HepG2 (cell line): ENCODE measurements at regions not wholly inside any gene's neighbourhood (a gene's known extent, or its start where the extent isn't known, plus 50 kb on each side); places are given as distances from the start of the nearest gene placed in this dataset.

Experiments used
- ATAC-seq: fragments of 200-7000 bp; cut with Tn5 transposase; 3 replicates; pipeline ENCODE4 v1.9.1; 2020; ENCODE audit warnings: mild to moderate bottlenecking, moderate library complexity
- BruUV-seq: library from RNA; stranded (reverse); fragments of 400-500 nt; replicated peaks from 2 replicates; lab custom pipeline; 2021; lab: Mats Ljungman, UMichigan
- CTCF ChIA-PET: fragments of 300-600 bp; formaldehyde crosslinking; extraction: SDS; loops from one replicate; lab custom pipeline; 2021; ENCODE audit warnings: low total read pairs, inconsistent platforms, low intra/inter-chr PET ratio; lab: Yijun Ruan, JAX
- POLR2A ChIA-PET: fragments of 350-600 bp; sonication (Branson Sonifier 250); formaldehyde crosslinking; loops from one replicate; lab custom pipeline; 2020; ENCODE audit warnings: antibody characterized with exemption, inconsistent platforms; lab: Yijun Ruan, JAX
- DNase-seq: peaks from one replicate; pipeline ENCODE4 v3.0.0-alpha.2; 2015; ENCODE audit warnings: low spot score
- FAIRE-seq: peaks from 3 replicates; lab custom pipeline; 2011; peaks lifted over from hg19 to GRCh38; lab: Jason Lieb, UNC
- H2AFZ ChIP-seq: one replicate; pipeline ENCODE4 v1.6.1; 2011; ENCODE audit warnings: low read length, inconsistent platforms
- H3K27ac ChIP-seq: fragments of 300-600 bp; 3 replicates; pipeline ENCODE4 v1.8.0; 2011; ENCODE audit warnings: mixed run types, mild to moderate bottlenecking, mixed read lengths, low read length, inconsistent platforms; ENCODE audit not compliant: insufficient read depth; ENCODE audit errors: extremely low read length
- H3K27me3 ChIP-seq, 2 experiments: fragments of 200-600 bp in 1 of 2; 2 replicates in 1 of 2; 3 replicates in 1 of 2; pipeline versions ENCODE4 v1.6.0 to v1.8.0; 2011; ENCODE audit warnings: low read length in 2 of 2, mild to moderate bottlenecking in 2 of 2, moderate library complexity in 2 of 2, inconsistent platforms in 1 of 2; ENCODE audit not compliant: insufficient read depth in 2 of 2, control insufficient read depth in 1 of 2
- H3K36me3 ChIP-seq, 2 experiments: fragments of 200-600 bp in 1 of 2; replicated peaks in 1 of 2; 2 replicates in 1 of 2; 3 replicates in 1 of 2; pipeline versions ENCODE4 v1.5.1 to v1.8.0; 2011; ENCODE audit warnings: low read length in 2 of 2, inconsistent platforms in 1 of 2; ENCODE audit not compliant: insufficient read depth in 2 of 2, control insufficient read depth in 1 of 2
- H3K4me1 ChIP-seq: 2 replicates; pipeline ENCODE4 v1.5.1; 2012; ENCODE audit warnings: low read length, inconsistent platforms; ENCODE audit not compliant: insufficient read depth
- H3K4me2 ChIP-seq: 2 replicates; pipeline ENCODE4 v1.6.0; 2011; ENCODE audit warnings: low read depth, low read length, inconsistent platforms
- H3K4me3 ChIP-seq, 3 experiments: fragments of 200-600 bp in 1 of 3; sonication (generic), shearing (Covaris generic) in 1 of 3; replicated peaks in 1 of 3; 2 replicates each; pipeline ENCODE4 v1.5.1; 2011 to 2016; ENCODE audit warnings: low read length in 3 of 3, inconsistent platforms in 2 of 3, low read depth in 2 of 3, mild to moderate bottlenecking in 2 of 3, control low read depth in 1 of 3, mixed read lengths in 1 of 3; ENCODE audit not compliant: insufficient read depth in 1 of 3
- H3K79me2 ChIP-seq: one replicate; pipeline ENCODE4 v1.6.1; 2011; ENCODE audit warnings: low read length, inconsistent platforms; ENCODE audit not compliant: insufficient read depth
- H3K9ac ChIP-seq: 2 replicates; pipeline ENCODE4 v1.6.0; 2011; ENCODE audit warnings: mild to moderate bottlenecking, low read depth, low read length, inconsistent platforms; ENCODE audit not compliant: insufficient read depth
- H3K9me3 ChIP-seq: 2 replicates; pipeline ENCODE4 v1.5.1; 2012; ENCODE audit warnings: mild to moderate bottlenecking, low read length
- H4K20me1 ChIP-seq: 2 replicates; pipeline ENCODE4 v1.6.0; 2011; ENCODE audit warnings: inconsistent platforms, mild to moderate bottlenecking, low read length, moderate library complexity; ENCODE audit not compliant: insufficient read depth
- ARHGAP35 ChIP-seq: sonication (generic); formaldehyde crosslinking; IDR thresholded peaks from 2 replicates; pipeline ENCODE4 v1.9.0; 2022; ENCODE audit warnings: mild to moderate bottlenecking, inconsistent platforms, moderate library complexity, missing genetic modification reagents, borderline replicate concordance
- CBX1 ChIP-seq: IDR thresholded peaks from one replicate; pipeline ENCODE4 v1.6.1; 2016; ENCODE audit warnings: antibody characterized with exemption, low read depth
- POLR2A ChIP-seq, 2 experiments: IDR thresholded peaks; 2 replicates each; pipeline ENCODE4 v1.6.1; 2011; ENCODE audit warnings: low read depth in 2 of 2, low read length in 2 of 2, mild to moderate bottlenecking in 1 of 2, moderate library complexity in 1 of 2; ENCODE audit not compliant: insufficient read depth in 1 of 2
- RARG ChIP-seq: sonication (generic); formaldehyde crosslinking; IDR thresholded peaks from 2 replicates; pipeline ENCODE4 v1.4.0; 2020; ENCODE audit warnings: low read depth, mild to moderate bottlenecking, missing genetic modification reagents
- SIX4 ChIP-seq: sonication (generic); formaldehyde crosslinking; IDR thresholded peaks from 2 replicates; pipeline ENCODE4 v1.4.0; 2020; ENCODE audit warnings: missing genetic modification reagents
- ZBTB20 ChIP-seq: sonication (generic); formaldehyde crosslinking; IDR thresholded peaks from 2 replicates; pipeline ENCODE4 v1.8.1; 2023; ENCODE audit warnings: missing genetic modification reagents, low read depth, mild to moderate bottlenecking, borderline replicate concordance
- ZFYVE20 ChIP-seq: sonication (generic); formaldehyde crosslinking; IDR thresholded peaks from 2 replicates; pipeline ENCODE4 v1.8.0; 2023; ENCODE audit warnings: low read depth, mild to moderate bottlenecking, moderate library complexity, missing genetic modification reagents, borderline replicate concordance
- ZGPAT ChIP-seq: IDR thresholded peaks from 2 replicates; pipeline ENCODE4 v1.6.1; 2016; ENCODE audit warnings: mild to moderate bottlenecking
- ZNF609 ChIP-seq: sonication (generic); formaldehyde crosslinking; IDR thresholded peaks from 2 replicates; pipeline ENCODE4 v1.4.0; 2020; ENCODE audit warnings: mild to moderate bottlenecking, missing genetic modification reagents, borderline replicate concordance
- WGBS: methylation state at CpG from one replicate; pipeline ENCODE4 v1.1.6; 2017; ENCODE audit warnings: low lambda C conversion rate; 5-methylcytosine and 5-hydroxymethylcytosine counted together
- in situ Hi-C: cut with HindIII; loops from 2 replicates; pipeline ENCODE4 v1.10.0; 2017; ENCODE audit warnings: low pct_unique_long_range_greater_than_20kb; ENCODE audit not compliant: extremely low pct_ligation_motif_present
- intact Hi-C: fragments of 100-400 bp; cut with micrococcal nuclease; formaldehyde crosslinking; loops from one replicate; pipeline ENCODE4 v1.10.0; 2022; ENCODE audit not compliant: unreplicated experiment

- no peak overlapping the region for H2AFZ ChIP-seq
- CTCF ChIA-PET: no interaction called here
Observed at GRCh38 chr4:16952896-16953630, 54.6 kb upstream of the LDB2 start.

More at GRCh38 chr4:16952896-16953630, 54.6 kb upstream of the LDB2 start:
- DNase-seq (no peak), FAIRE-seq (no peak), ATAC-seq (no peak)
- 0% methylated on average over 1 of the region's 1 CpG for WGBS
- H3K4me2 ChIP-seq: no peak overlapping the region
- no peak overlapping the region for H3K27ac ChIP-seq
- POLR2A ChIA-PET: no interaction called here
- no peak overlapping the region for H3K9ac ChIP-seq
- BruUV-seq: no TSS peak
- H4K20me1 ChIP-seq: no peaks in the 10 kb centered on the region
- no peaks in the 10 kb centered on the region for H3K4me1 ChIP-seq
- TF ChIP-seq POLR2A (IDR thresholded peaks at IDR 0.05; ENCODE audit: insufficient read depth in 1 of 2, low read depth in 2 of 2, low read length in 2 of 2): no peak
- TF ChIP-seq ZFYVE20: no peak
- TF ChIP-seq ZNF609 (CRISPR knock-in tag): no peak
- no peak for TF ChIP-seq CBX1
- TF ChIP-seq ARHGAP35 (CRISPR knock-in tag): no peak
- TF ChIP-seq ZGPAT (CRISPR knock-in tag): no peak
- no peak for TF ChIP-seq RARG (CRISPR knock-in tag)
- TF ChIP-seq ZBTB20 (CRISPR knock-in tag): no peak
- TF ChIP-seq SIX4 (CRISPR knock-in tag): no peak
- no peak overlapping the region for H3K4me3 ChIP-seq
- in situ Hi-C loops: no loop called here
- H3K79me2 ChIP-seq: no peaks in the 10 kb centered on the region
- no peaks in the 10 kb centered on the region for H3K9me3 ChIP-seq
- intact Hi-C loops: no loop called here
- H3K36me3 ChIP-seq: no peaks in the 10 kb centered on the region
- no peaks in the 10 kb centered on the region; a peak in 1 of 5 replicates for H3K27me3 ChIP-seq
